Right atrium auricular region (tissue), 2 donors: ENCODE measurements at regions not wholly inside any gene's neighbourhood (a gene's known extent, or its start where the extent isn't known, plus 50 kb on each side); places are given as distances from the start of the nearest gene placed in this dataset.

ENCODE experiments used
- DNase-seq: peaks from one replicate; pipeline ENCODE4 v3.0.0-alpha.2; 2019; ENCODE audit warnings: low spot score
- H3K27ac ChIP-seq, 2 donors: fragments of 200-600 bp; sonication (generic); 1 replicate in 1 of 2; 2 replicates in 1 of 2; pipeline ENCODE4 v1.5.1; 2016 to 2019
- H3K27me3 ChIP-seq, 2 donors: fragments of 200-600 bp; sonication (generic); one replicate each; pipeline versions ENCODE4 v1.5.1 to v1.6.0; 2017 to 2019
- H3K36me3 ChIP-seq: fragments of 200-600 bp; sonication (generic); one replicate; pipeline ENCODE4 v1.5.1; 2016
- H3K4me1 ChIP-seq, 2 donors: fragments of 200-600 bp; sonication (generic); one replicate each; pipeline versions ENCODE4 v1.5.1 to v1.6.0; 2017 to 2019
- H3K4me3 ChIP-seq, 2 donors: fragments of 200-600 bp; sonication (generic); 1 replicate in 1 of 2; 2 replicates in 1 of 2; pipeline ENCODE4 v1.5.1; 2017 to 2019; ENCODE audit warnings: mild to moderate bottlenecking in 1 of 2, moderate library complexity in 1 of 2
- H3K9me3 ChIP-seq, 2 donors: fragments of 200-600 bp; sonication (generic); one replicate each; pipeline ENCODE4 v1.5.1; 2019
- TF ChIP-seq, protein P1 (sequence below), 2 donors: fragments of 200-600 bp; sonication (generic); IDR thresholded peaks; one replicate each; pipeline ENCODE4 v1.5.1; 2019; ENCODE audit warnings: antibody characterized with exemption in 2 of 2

DNA sequence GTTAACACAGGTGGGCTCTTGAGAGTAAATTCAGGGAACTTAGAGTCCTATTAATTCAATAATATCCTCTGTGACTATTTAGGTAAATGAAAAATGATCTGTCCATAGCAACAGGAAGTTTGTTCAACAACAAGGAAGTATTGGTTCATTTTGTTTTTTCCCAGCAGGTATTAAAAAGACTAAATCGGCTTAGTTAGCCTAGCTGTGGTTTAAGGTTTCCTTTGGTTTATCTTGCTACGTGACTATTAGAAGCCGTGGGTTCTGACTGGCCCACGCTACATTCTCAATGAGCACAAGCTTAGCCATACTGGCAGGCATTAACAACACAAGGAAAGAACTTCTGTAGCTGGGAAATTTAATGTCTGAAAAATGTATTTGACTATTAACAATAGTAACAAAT is 168.8 kb upstream of the HS3ST1 start:
- H3K4me3 ChIP-seq, result no peak overlapping the region
- H3K9me3 ChIP-seq, result no peaks in the 10 kb centered on the region
- H3K27ac ChIP-seq, result peak overlapping the region in 1 of 2 donors; percentile 46
- DNase-seq, result no peak
- H3K27me3 ChIP-seq, result no peaks in the 10 kb centered on the region
- TF ChIP-seq, protein P1, sequence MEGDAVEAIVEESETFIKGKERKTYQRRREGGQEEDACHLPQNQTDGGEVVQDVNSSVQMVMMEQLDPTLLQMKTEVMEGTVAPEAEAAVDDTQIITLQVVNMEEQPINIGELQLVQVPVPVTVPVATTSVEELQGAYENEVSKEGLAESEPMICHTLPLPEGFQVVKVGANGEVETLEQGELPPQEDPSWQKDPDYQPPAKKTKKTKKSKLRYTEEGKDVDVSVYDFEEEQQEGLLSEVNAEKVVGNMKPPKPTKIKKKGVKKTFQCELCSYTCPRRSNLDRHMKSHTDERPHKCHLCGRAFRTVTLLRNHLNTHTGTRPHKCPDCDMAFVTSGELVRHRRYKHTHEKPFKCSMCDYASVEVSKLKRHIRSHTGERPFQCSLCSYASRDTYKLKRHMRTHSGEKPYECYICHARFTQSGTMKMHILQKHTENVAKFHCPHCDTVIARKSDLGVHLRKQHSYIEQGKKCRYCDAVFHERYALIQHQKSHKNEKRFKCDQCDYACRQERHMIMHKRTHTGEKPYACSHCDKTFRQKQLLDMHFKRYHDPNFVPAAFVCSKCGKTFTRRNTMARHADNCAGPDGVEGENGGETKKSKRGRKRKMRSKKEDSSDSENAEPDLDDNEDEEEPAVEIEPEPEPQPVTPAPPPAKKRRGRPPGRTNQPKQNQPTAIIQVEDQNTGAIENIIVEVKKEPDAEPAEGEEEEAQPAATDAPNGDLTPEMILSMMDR (IDR thresholded peaks at IDR 0.05), result no peak
- H3K36me3 ChIP-seq, result no peaks in the 10 kb centered on the region
- peaks cover 0 to 7% of the 10 kb centered on the region in 2 donors for H3K4me1 ChIP-seq

DNA sequence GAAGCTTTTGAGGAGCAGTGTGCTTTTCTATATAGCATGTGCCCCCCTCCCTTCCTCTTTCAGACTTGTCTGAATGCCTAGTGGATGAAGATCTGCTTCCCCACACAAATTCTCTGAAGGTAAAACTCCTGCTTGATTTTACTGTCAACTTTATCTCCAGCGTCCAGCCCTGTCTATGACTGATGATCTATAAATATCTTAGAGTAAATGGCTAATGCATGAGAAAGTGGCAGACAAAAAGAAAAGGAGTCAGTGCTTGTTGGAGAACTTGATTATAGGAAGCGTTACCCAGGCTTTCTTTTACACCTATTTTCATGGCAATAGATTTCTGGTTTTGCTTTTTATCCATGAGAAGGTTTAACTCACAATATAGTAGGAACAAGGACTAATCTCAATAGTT is 168.3 kb upstream of the HS3ST1 start:
- H3K27me3 ChIP-seq, result no peaks in the 10 kb centered on the region

DNA sequence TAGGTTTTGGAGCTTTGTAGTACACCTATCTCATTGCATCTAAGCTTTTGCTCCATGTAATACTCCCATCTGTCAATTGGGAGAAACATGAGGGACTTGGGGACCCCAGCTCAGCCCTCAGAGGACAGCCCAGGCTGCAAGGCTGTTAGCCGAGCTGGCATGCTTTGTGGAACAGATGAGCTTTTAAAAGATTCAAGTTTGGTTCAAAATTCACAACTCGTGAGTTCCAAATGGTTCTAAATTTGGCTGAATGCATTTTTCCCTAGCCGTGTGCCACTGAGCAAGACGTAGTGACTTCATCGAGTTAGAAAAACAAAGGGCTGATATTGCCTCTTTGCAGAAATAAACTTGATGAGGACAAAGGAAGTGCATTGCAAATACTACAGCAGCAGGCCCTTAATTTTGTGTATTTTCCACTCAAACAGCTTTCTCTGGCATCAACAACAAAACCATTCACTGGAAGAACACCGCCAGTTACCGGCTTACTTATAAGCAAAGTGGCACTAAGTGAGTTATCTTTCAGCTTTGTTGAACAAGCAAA is 165.0 kb upstream of the HS3ST1 start:
- TF ChIP-seq, protein P1 (IDR thresholded peaks at IDR 0.05), result no peak
- Histone ChIP-seq H3K27ac (no peak overlapping the region), H3K4me1 (peaks cover 0 to 7% of the 10 kb centered on the region in 2 donors), H3K36me3 (no peaks in the 10 kb centered on the region), H3K27me3 (no peaks in the 10 kb centered on the region), H3K9me3 (no peaks in the 10 kb centered on the region), H3K4me3 (no peak overlapping the region)
- DNase-seq, result no peak

More for the DNA sequence above, 168.3 kb upstream of the HS3ST1 start:
- peak overlapping the region in 1 of 2 donors; percentile 46 for H3K27ac ChIP-seq
- peaks cover 0 to 7% of the 10 kb centered on the region in 2 donors for H3K4me1 ChIP-seq
- H3K36me3 ChIP-seq, result no peaks in the 10 kb centered on the region
- H3K9me3 ChIP-seq, result no peaks in the 10 kb centered on the region
- DNase-seq, result no peak
- TF ChIP-seq, protein P1 (IDR thresholded peaks at IDR 0.05), result no peak
- H3K4me3 ChIP-seq, result no peak overlapping the region

DNA sequence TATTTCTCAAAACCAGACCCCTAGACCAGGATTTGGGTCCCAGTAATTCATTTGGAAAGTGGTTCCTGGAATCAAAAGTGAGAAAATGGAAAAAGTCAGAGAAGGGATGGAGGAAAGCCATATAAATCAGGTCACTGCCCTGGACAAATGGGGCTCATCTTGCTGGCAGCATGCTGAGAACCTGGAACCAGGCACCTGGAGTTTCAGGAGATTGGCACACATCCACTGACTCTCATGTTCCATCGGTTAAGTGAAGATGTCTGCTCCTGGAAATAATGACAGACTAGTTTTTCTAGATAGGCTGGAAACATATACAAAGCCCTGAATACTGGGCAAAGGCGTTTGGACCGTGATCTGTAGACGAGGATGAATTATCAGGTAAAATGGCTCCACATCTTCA is 163.6 kb upstream of the HS3ST1 start:
- Histone ChIP-seq H3K4me1 (peaks cover 0 to 2% of the 10 kb centered on the region in 2 donors), H3K27ac (no peak overlapping the region), H3K36me3 (no peaks in the 10 kb centered on the region), H3K4me3 (no peak overlapping the region), H3K9me3 (no peaks in the 10 kb centered on the region), H3K27me3 (no peaks in the 10 kb centered on the region)
- no peak for DNase-seq
- TF ChIP-seq, protein P1 (IDR thresholded peaks at IDR 0.05), result no peak

DNA sequence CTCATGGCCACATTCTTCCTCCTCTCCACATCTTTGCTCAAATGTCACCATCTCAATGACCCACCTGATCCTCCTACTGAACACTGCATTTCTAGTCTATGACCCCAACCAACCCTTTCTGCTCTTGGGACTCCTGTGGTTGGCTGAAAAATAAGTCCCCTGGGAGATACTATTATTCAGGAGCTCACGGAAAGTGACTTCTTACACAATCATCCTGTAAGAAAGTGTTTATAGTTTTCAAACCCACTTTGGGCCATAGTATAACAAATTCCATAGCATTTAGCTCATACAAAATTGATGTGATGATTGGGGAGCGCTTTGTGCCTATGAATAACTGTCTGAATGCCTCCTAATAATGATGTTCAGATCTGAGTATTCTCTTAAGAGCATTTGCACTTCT is 161.4 kb upstream of the HS3ST1 start:
- Histone ChIP-seq H3K36me3 (no peaks in the 10 kb centered on the region), H3K4me3 (no peak overlapping the region), H3K27me3 (no peaks in the 10 kb centered on the region), H3K9me3 (no peaks in the 10 kb centered on the region), H3K4me1 (no peaks in the 10 kb centered on the region), H3K27ac (no peak overlapping the region)
- no peak for DNase-seq
- TF ChIP-seq, protein P1 (IDR thresholded peaks at IDR 0.05), result no peak

DNA sequence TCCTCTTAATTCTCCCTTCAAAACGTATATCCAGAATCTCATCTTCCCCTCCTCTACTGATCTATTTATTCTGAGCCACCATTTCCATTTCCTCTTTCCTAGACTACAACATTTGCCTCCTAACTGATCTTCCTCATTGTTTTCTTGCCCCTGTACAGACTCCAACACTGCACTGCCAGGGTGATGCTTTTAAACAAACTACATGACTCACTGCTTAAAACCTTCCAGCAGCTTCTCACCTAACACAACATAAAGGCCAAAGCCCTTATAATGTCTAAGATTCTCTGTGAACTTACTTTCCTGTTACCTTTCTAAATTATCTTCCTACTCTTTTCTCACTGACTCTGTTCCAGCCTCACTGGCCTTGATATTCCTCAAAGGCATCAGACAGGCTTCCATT is 161.0 kb upstream of the HS3ST1 start:
- DNase-seq, result no peak
- Histone ChIP-seq H3K27ac (no peak overlapping the region), H3K4me3 (no peak overlapping the region), H3K27me3 (no peaks in the 10 kb centered on the region), H3K9me3 (no peaks in the 10 kb centered on the region), H3K36me3 (no peaks in the 10 kb centered on the region), H3K4me1 (no peaks in the 10 kb centered on the region)
- TF ChIP-seq, protein P1 (IDR thresholded peaks at IDR 0.05), result no peak
